CD14-positive monocyte (primary cell): ENCODE measurements at regions not wholly inside any gene's neighbourhood (a gene's known extent, or its start where the extent isn't known, plus 50 kb on each side); places are given as distances from the start of the nearest gene placed in this dataset.

Experiments used
- DNase-seq, 3 donors: peaks; one replicate each; pipeline ENCODE4 v3.0.0-alpha.2; 2011 to 2022
- H2AFZ ChIP-seq: 2 replicates; pipeline ENCODE4 v1.6.0; 2012; ENCODE audit warnings: mild to moderate bottlenecking, low read depth, low read length, inconsistent platforms; ENCODE audit not compliant: insufficient read depth, poor library complexity, severe bottlenecking
- H3K27ac ChIP-seq, 2 donors: 1 replicate in 1 of 2; 2 replicates in 1 of 2; pipeline ENCODE4 v1.5.1; 2012 to 2013; ENCODE audit warnings: low read length in 2 of 2, control low read depth in 1 of 2, inconsistent platforms in 1 of 2, low read depth in 1 of 2, mild to moderate bottlenecking in 1 of 2
- H3K27me3 ChIP-seq, 2 donors: one replicate each; pipeline versions ENCODE4 v1.6.0 to v1.6.1; 2011 to 2013; ENCODE audit warnings: low read length in 2 of 2; ENCODE audit not compliant: control insufficient read depth in 2 of 2, insufficient read depth in 2 of 2
- H3K36me3 ChIP-seq, 2 donors: replicated peaks in 1 of 2; 1 replicate in 1 of 2; 2 replicates in 1 of 2; pipeline versions ENCODE4 v1.5.1 to v1.6.1; 2012 to 2013; ENCODE audit warnings: low read length in 2 of 2, control low read depth in 1 of 2, inconsistent platforms in 1 of 2, mild to moderate bottlenecking in 1 of 2; ENCODE audit not compliant: insufficient read depth in 2 of 2, control insufficient read depth in 1 of 2
- H3K4me1 ChIP-seq, 2 donors: 1 replicate in 1 of 2; 2 replicates in 1 of 2; pipeline versions ENCODE4 v1.5.1 to v1.6.1; 2012 to 2013; ENCODE audit warnings: low read length in 2 of 2, control low read depth in 1 of 2, inconsistent platforms in 1 of 2, mild to moderate bottlenecking in 1 of 2, moderate library complexity in 1 of 2; ENCODE audit not compliant: insufficient read depth in 2 of 2, control insufficient read depth in 1 of 2
- H3K4me2 ChIP-seq: replicated peaks from 2 replicates; pipeline ENCODE3; 2012; ENCODE audit warnings: low read length, moderate library complexity, mild to moderate bottlenecking; ENCODE audit not compliant: poor library complexity, severe bottlenecking; ENCODE audit errors: extremely low read depth
- H3K4me3 ChIP-seq, 3 experiments: fragments of 200-600 bp in 1 of 3; sonication (generic) in 1 of 3; replicated peaks in 1 of 3; 1 replicate in 2 of 3; 2 replicates in 1 of 3; pipeline ENCODE4 v1.5.1; 2011 to 2013; ENCODE audit warnings: low read length in 3 of 3, mild to moderate bottlenecking in 3 of 3, control low read depth in 2 of 3, low read depth in 2 of 3, inconsistent platforms in 1 of 3, moderate library complexity in 1 of 3
- H3K79me2 ChIP-seq: 2 replicates; pipeline ENCODE4 v1.6.0; 2012; ENCODE audit warnings: mild to moderate bottlenecking, control low read depth, inconsistent platforms, low read length, moderate library complexity; ENCODE audit not compliant: insufficient read depth
- H3K9ac ChIP-seq: 2 replicates; pipeline ENCODE4 v1.6.0; 2017; ENCODE audit warnings: low read length, mild to moderate bottlenecking; ENCODE audit not compliant: insufficient read depth, poor library complexity, severe bottlenecking
- H3K9me3 ChIP-seq, 2 donors: replicated peaks in 1 of 2; 1 replicate in 1 of 2; 2 replicates in 1 of 2; pipeline versions ENCODE4 v1.5.1 to v1.6.1; 2012 to 2013; ENCODE audit warnings: low read length in 2 of 2, control low read depth in 1 of 2; ENCODE audit not compliant: control insufficient read depth in 1 of 2, insufficient read depth in 1 of 2
- H4K20me1 ChIP-seq: 2 replicates; pipeline ENCODE4 v1.6.0; 2012; ENCODE audit warnings: mild to moderate bottlenecking, low read length, control low read depth, moderate library complexity; ENCODE audit not compliant: insufficient read depth
- H3K27ac Mint-ChIP-seq, 7 donors: one replicate each; pipeline ENCODE4 v1.8.0; 2020; ENCODE audit warnings: mild to moderate bottlenecking in 7 of 7, mixed read lengths in 7 of 7, moderate library complexity in 6 of 7, inconsistent platforms in 2 of 7
- H3K27me3 Mint-ChIP-seq, 3 donors: one replicate each; pipeline ENCODE4 v1.8.0; 2021 to 2022; ENCODE audit warnings: low read depth in 3 of 3, mild to moderate bottlenecking in 3 of 3, mixed read lengths in 3 of 3, moderate library complexity in 3 of 3, inconsistent platforms in 1 of 3
- H3K36me3 Mint-ChIP-seq, 2 donors: one replicate each; pipeline ENCODE4 v1.8.0; 2020; ENCODE audit warnings: mixed read lengths in 2 of 2, inconsistent platforms in 1 of 2, mild to moderate bottlenecking in 1 of 2
- H3K4me1 Mint-ChIP-seq: one replicate; pipeline ENCODE4 v1.8.0; 2020; ENCODE audit warnings: mild to moderate bottlenecking, mixed read lengths
- H3K4me3 Mint-ChIP-seq, 2 donors: one replicate each; pipeline ENCODE4 v1.8.0; 2020; ENCODE audit warnings: mild to moderate bottlenecking in 2 of 2, mixed read lengths in 2 of 2, moderate library complexity in 1 of 2
- H3K9me3 Mint-ChIP-seq, 7 donors: one replicate each; pipeline ENCODE4 v1.8.0; 2020 to 2022; ENCODE audit warnings: mixed read lengths in 7 of 7, mild to moderate bottlenecking in 6 of 7, moderate library complexity in 6 of 7, inconsistent platforms in 2 of 7
- CTCF ChIP-seq: fragments of 200-600 bp; IDR thresholded peaks from one replicate; pipeline ENCODE4 v1.8.0; 2022; ENCODE audit warnings: antibody characterized with exemption, mild to moderate bottlenecking
- WGBS: methylation state at CpG from one replicate; pipeline ENCODE4 v1.1.5; 2013; ENCODE audit warnings: missing lambda C conversion rate; ENCODE audit not compliant: insufficient coverage; 5-methylcytosine and 5-hydroxymethylcytosine counted together
- intact Hi-C, 2 donors: fragments of 100-400 bp; cut with micrococcal nuclease; formaldehyde crosslinking; loops; one replicate each; pipeline versions ENCODE4 v1.15.0 to v1.15.1; 2023

GRCh38 chr9:129504404-129504803 is 116.5 kb downstream of the C9orf50 start:
- H4K20me1 ChIP-seq: peaks cover 10% of the 10 kb centered on the region
- no peak for DNase-seq
- Mint-ChIP-seq H3K27me3 (peaks cover 2 to 9% (median 5%) of the 10 kb centered on the region in 3 donors), H3K27ac (peak overlapping the region in 2 of 7 donors; percentile 24 to 47), H3K4me3 (no peak overlapping the region), H3K9me3 (peaks cover 0 to 3% (median 0%) of the 10 kb centered on the region in 7 donors), H3K36me3 (peaks cover 22 to 29% of the 10 kb centered on the region in 2 donors), H3K4me1 (peaks cover 18% of the 10 kb centered on the region)
- H3K9ac ChIP-seq: no peak overlapping the region
- no peak overlapping the region for H3K4me2 ChIP-seq
- H3K4me3 ChIP-seq: no peak overlapping the region
- peaks cover 7 to 8% of the 10 kb centered on the region in 2 donors for H3K36me3 ChIP-seq
- no peak for TF ChIP-seq CTCF
- H3K79me2 ChIP-seq: no peaks in the 10 kb centered on the region
- H2AFZ ChIP-seq: no peak overlapping the region
- no peaks in the 10 kb centered on the region for H3K9me3 ChIP-seq
- no peaks in the 10 kb centered on the region for H3K27me3 ChIP-seq
- WGBS: no CpG with 5 or more reads among the region's 1 CpG
- peaks cover 0 to 14% of the 10 kb centered on the region in 2 donors for H3K4me1 ChIP-seq
- no peak overlapping the region for H3K27ac ChIP-seq
- intact Hi-C loops: loop anchor here (10.0 kb wide), 2 partner anchors 60 kb away; no protein-coding TSS in a partner anchor

GRCh38 chr9:129501771-129502319 is 119.1 kb downstream of the C9orf50 start:
- Histone ChIP-seq H2AFZ (no peak overlapping the region), H3K27me3 (no peaks in the 10 kb centered on the region), H4K20me1 (peaks cover 10% of the 10 kb centered on the region), H3K4me3 (no peak overlapping the region), H3K9ac (no peak overlapping the region), H3K27ac (no peak overlapping the region), H3K4me1 (peaks cover 5 to 19% of the 10 kb centered on the region in 2 donors), H3K79me2 (no peaks in the 10 kb centered on the region), H3K4me2 (no peak overlapping the region), H3K9me3 (no peaks in the 10 kb centered on the region), H3K36me3 (peaks cover 7 to 8% of the 10 kb centered on the region in 2 donors)
- Mint-ChIP-seq H3K9me3 (peaks cover 0 to 3% (median 0%) of the 10 kb centered on the region in 7 donors), H3K27ac (peak overlapping the region in 2 of 7 donors; percentile 39 to 57), H3K27me3 (peaks cover 2 to 4% (median 2%) of the 10 kb centered on the region in 3 donors), H3K36me3 (peaks cover 29 to 47% of the 10 kb centered on the region in 2 donors), H3K4me3 (no peak overlapping the region), H3K4me1 (peaks cover 27% of the 10 kb centered on the region)
- no peak for TF ChIP-seq CTCF
- intact Hi-C loops: loop anchor here (10.0 kb wide), 2 partner anchors 57 to 63 kb away; no protein-coding TSS in a partner anchor
- DNase-seq: no peak
- 53% methylated on average over 4 of the region's 4 CpGs for WGBS
